H4 (cell line): ENCODE measurements at regions not wholly inside any gene's neighbourhood (a gene's known extent, or its start where the extent isn't known, plus 50 kb on each side); places are given as distances from the start of the nearest gene placed in this dataset.

ENCODE experiments used
- DNase-seq: peaks from one replicate; pipeline ENCODE4 v3.0.0-alpha.2; 2015; ENCODE audit warnings: low spot score

- peak; percentile 90 for DNase-seq
Measured at GRCh38 chr6:113457198-113457597, 399.9 kb upstream of the MARCKS start.

GRCh38 chr6:113457751-113458150 lies 399.4 kb upstream of the MARCKS start:
- DNase-seq, result no peak

GRCh38 chr6:113458368-113459010 lies 398.7 kb upstream of the MARCKS start:
- DNase-seq, result peak; percentile 42

- DNase-seq, result no peak
Measured at GRCh38 chr6:113461153-113461932, 395.8 kb upstream of the MARCKS start.

- no peak for DNase-seq
Measured at GRCh38 chr6:113464536-113464935, 392.6 kb upstream of the MARCKS start.

GRCh38 chr6:113464960-113465359 lies 392.2 kb upstream of the MARCKS start:
- peak; percentile 26 for DNase-seq

GRCh38 chr6:113466526-113466925 lies 390.6 kb upstream of the MARCKS start:
- DNase-seq, result no peak

GRCh38 chr6:113475392-113475791 lies 381.8 kb upstream of the MARCKS start:
- DNase-seq, result no peak

GRCh38 chr6:113476937-113477839 lies 380.0 kb upstream of the MARCKS start:
- DNase-seq, result no peak

GRCh38 chr6:113480616-113481015 lies 376.5 kb upstream of the MARCKS start:
- DNase-seq, result no peak

- no peak for DNase-seq
Measured at GRCh38 chr6:113481458-113481857, 375.7 kb upstream of the MARCKS start.

- no peak for DNase-seq
Measured at GRCh38 chr6:113481910-113482309, 375.2 kb upstream of the MARCKS start.

GRCh38 chr6:113482771-113483170 lies 374.4 kb upstream of the MARCKS start:
- no peak for DNase-seq

- no peak for DNase-seq
Measured at GRCh38 chr6:113486199-113486598, 370.9 kb upstream of the MARCKS start.

GRCh38 chr6:113487489-113488058 lies 369.6 kb upstream of the MARCKS start:
- DNase-seq, result no peak

GRCh38 chr6:113488061-113488460 lies 369.1 kb upstream of the MARCKS start:
- no peak for DNase-seq

- no peak for DNase-seq
Measured at GRCh38 chr6:113488812-113489685, 368.1 kb upstream of the MARCKS start.

GRCh38 chr6:113489952-113490746 lies 367.0 kb upstream of the MARCKS start:
- no peak for DNase-seq

GRCh38 chr6:113491376-113491775 lies 365.8 kb upstream of the MARCKS start:
- DNase-seq, result no peak

GRCh38 chr6:113493991-113494390 lies 363.2 kb upstream of the MARCKS start:
- DNase-seq, result no peak
